Endothelial cell of umbilical vein (primary cell): ENCODE measurements at regions not wholly inside any gene's neighbourhood (a gene's known extent, or its start where the extent isn't known, plus 50 kb on each side); places are given as distances from the start of the nearest gene placed in this dataset.

Experiments used
- BruUV-seq: library from RNA; stranded (reverse); fragments of 400-500 nt; replicated peaks from 2 replicates; lab custom pipeline; 2021; lab: Mats Ljungman, UMichigan
- CTCF ChIA-PET: fragments of 300-600, 350-600 bp; sonication (Branson Sonifier 250); formaldehyde crosslinking; loops from one replicate; lab custom pipeline; 2021; ENCODE audit warnings: antibody characterized with exemption, inconsistent platforms; lab: Charles Lee
- POLR2A ChIA-PET: fragments of 300-600, 350-600 bp; sonication (Branson Sonifier 250); formaldehyde crosslinking; loops from one replicate; lab custom pipeline; 2021; ENCODE audit warnings: antibody characterized with exemption, inconsistent platforms; lab: Charles Lee
- DNase-seq: peaks from one replicate; pipeline ENCODE4 v3.0.0-alpha.2; 2011; ENCODE audit warnings: low read depth, low spot score
- FAIRE-seq: peaks from 2 replicates; lab custom pipeline; 2011; peaks lifted over from hg19 to GRCh38; lab: Jason Lieb, UNC
- H2AFZ ChIP-seq: 2 replicates; pipeline ENCODE4 v1.6.0; 2012; ENCODE audit warnings: low read depth, low read length, control low read depth, inconsistent platforms
- H3K27ac ChIP-seq: 2 replicates; pipeline ENCODE4 v1.5.1; 2011; ENCODE audit warnings: low read depth, mild to moderate bottlenecking, control low read depth, low read length, moderate library complexity; ENCODE audit not compliant: insufficient read depth
- H3K27me3 ChIP-seq, 2 experiments: 2 replicates each; pipeline versions ENCODE4 v1.6.0 to v1.6.1; 2011; ENCODE audit warnings: low read length in 2 of 2, mixed read lengths in 1 of 2; ENCODE audit not compliant: control insufficient read depth in 2 of 2, insufficient read depth in 2 of 2
- H3K36me3 ChIP-seq, 2 experiments: 2 replicates in 1 of 2; 3 replicates in 1 of 2; pipeline ENCODE4 v1.5.1; 2011; ENCODE audit warnings: low read length in 2 of 2, mild to moderate bottlenecking in 1 of 2, moderate library complexity in 1 of 2; ENCODE audit not compliant: control insufficient read depth in 2 of 2, insufficient read depth in 2 of 2; ENCODE audit errors: extremely low read depth in 1 of 2
- H3K4me1 ChIP-seq: 3 replicates; pipeline ENCODE4 v1.5.1; 2011; ENCODE audit warnings: mild to moderate bottlenecking, low read length; ENCODE audit not compliant: control insufficient read depth, insufficient read depth; ENCODE audit errors: extremely low read depth
- H3K4me2 ChIP-seq: 2 replicates; pipeline ENCODE4 v1.6.1; 2011; ENCODE audit warnings: low read length, control low read depth, mixed read lengths; ENCODE audit not compliant: insufficient read depth
- H3K4me3 ChIP-seq, 3 experiments: fragments of 200-600 bp in 1 of 3; sonication (generic), shearing (Covaris generic) in 1 of 3; replicated peaks in 1 of 3; 2 replicates each; pipeline ENCODE4 v1.5.1; 2011 to 2016; ENCODE audit warnings: control low read depth in 3 of 3, low read length in 3 of 3, mild to moderate bottlenecking in 2 of 3, inconsistent platforms in 1 of 3, low read depth in 1 of 3, moderate library complexity in 1 of 3; ENCODE audit not compliant: insufficient read depth in 1 of 3
- H3K79me2 ChIP-seq: 2 replicates; pipeline ENCODE4 v1.6.0; 2012; ENCODE audit warnings: low read length, inconsistent platforms; ENCODE audit not compliant: control insufficient read depth, insufficient read depth
- H3K9ac ChIP-seq: replicated peaks from 2 replicates; pipeline ENCODE3; 2011; ENCODE audit warnings: low read length, control low read depth; ENCODE audit not compliant: insufficient read depth; ENCODE audit errors: extremely low read depth
- H3K9me1 ChIP-seq: replicated peaks from 3 replicates; pipeline ENCODE4 v1.6.0; 2011; ENCODE audit warnings: mild to moderate bottlenecking, low read length; ENCODE audit not compliant: control insufficient read depth, insufficient read depth; ENCODE audit errors: extremely low read depth
- H3K9me3 ChIP-seq: replicated peaks from 2 replicates; pipeline ENCODE4 v1.5.1; 2012; ENCODE audit warnings: low read length, inconsistent platforms; ENCODE audit not compliant: control insufficient read depth, insufficient read depth
- H4K20me1 ChIP-seq: replicated peaks from 2 replicates; pipeline ENCODE3; 2011; ENCODE audit warnings: mild to moderate bottlenecking, low read length; ENCODE audit not compliant: control insufficient read depth, insufficient read depth; ENCODE audit errors: extremely low read depth
- CTCF ChIP-seq, 2 donors: IDR thresholded peaks; 1 replicate in 1 of 2; 2 replicates in 1 of 2; pipeline ENCODE4 v1.5.1; 2011; ENCODE audit warnings: low read length in 2 of 2, mild to moderate bottlenecking in 2 of 2, moderate library complexity in 2 of 2, control low read depth in 1 of 2, inconsistent platforms in 1 of 2, low read depth in 1 of 2; ENCODE audit not compliant: insufficient read depth in 1 of 2; ENCODE audit errors: extremely low read depth in 1 of 2
- EZH2 ChIP-seq: IDR thresholded peaks from 2 replicates; pipeline ENCODE4 v1.6.1; 2012; ENCODE audit warnings: borderline replicate concordance, low read depth, mild to moderate bottlenecking, moderate library complexity, low read length, inconsistent platforms; ENCODE audit not compliant: severe bottlenecking
- FOS ChIP-seq: IDR thresholded peaks from 2 replicates; pipeline ENCODE4 v1.6.1; 2011; ENCODE audit warnings: mild to moderate bottlenecking, low read length, moderate library complexity, borderline replicate concordance; ENCODE audit not compliant: insufficient read depth
- GATA2 ChIP-seq: IDR thresholded peaks from 2 replicates; pipeline ENCODE4 v1.7.0; 2011; ENCODE audit warnings: low read depth, mild to moderate bottlenecking, moderate library complexity, mixed read lengths, low read length; ENCODE audit not compliant: insufficient read length, insufficient read depth
- JUN ChIP-seq: IDR thresholded peaks from 2 replicates; pipeline ENCODE4 v1.6.1; 2011; ENCODE audit warnings: borderline replicate concordance, low read depth; ENCODE audit not compliant: insufficient read length, insufficient read depth
- MAX ChIP-seq: IDR thresholded peaks from 2 replicates; pipeline ENCODE4 v1.6.1; 2011; ENCODE audit not compliant: insufficient read depth, insufficient read length
- MYC ChIP-seq: IDR thresholded peaks from one replicate; pipeline ENCODE4 v1.6.1; 2011; ENCODE audit warnings: mild to moderate bottlenecking, low read depth, low read length
- POLR2A ChIP-seq: IDR thresholded peaks from 2 replicates; pipeline ENCODE4 v1.6.1; 2012; ENCODE audit warnings: low read depth, mild to moderate bottlenecking, control low read depth, low read length
- POLR2AphosphoS5 ChIP-seq: IDR thresholded peaks from 2 replicates; pipeline ENCODE4 v1.6.1; 2012; ENCODE audit warnings: low read depth, mild to moderate bottlenecking, control low read depth, low read length, moderate library complexity; ENCODE audit not compliant: insufficient read depth
- dilution Hi-C: fragments of 300-500 bp; cut with MboI; formaldehyde crosslinking; loops from one replicate; pipeline ENCODE4 v1.15.0; 2019; ENCODE audit warnings: low sequenced_read_pairs; ENCODE audit not compliant: extremely low pct_ligation_motif_present
- intact Hi-C: fragments of 100-400 bp; cut with micrococcal nuclease; formaldehyde crosslinking; loops from one replicate; pipeline ENCODE4 v1.10.0; 2022

GRCh38 chr18:68033466-68033865 is 516.9 kb upstream of the DSEL start:
- ChIA-PET POLR2A (no interaction called here), CTCF (interaction anchor here (1.4 kb wide), 1 partner anchor 12 kb away, joined by 4 read pairs; no protein-coding TSS in a partner anchor)
- DNase-seq = no peak
- no peak overlapping the region for H3K27ac ChIP-seq
- H3K4me3 ChIP-seq = no peak overlapping the region
- no peaks in the 10 kb centered on the region for H3K9me3 ChIP-seq
- H3K4me2 ChIP-seq = no peak overlapping the region
- BruUV-seq = no TSS peak
- H3K36me3 ChIP-seq = no peaks in the 10 kb centered on the region
- no peaks in the 10 kb centered on the region for H4K20me1 ChIP-seq
- H3K9ac ChIP-seq = no peak overlapping the region
- intact Hi-C loops = no loop called here
- dilution Hi-C loops = no loop called here
- H2AFZ ChIP-seq = no peak overlapping the region
- TF ChIP-seq CTCF (IDR thresholded peaks at IDR 0.05; ENCODE audit: extremely low read depth in 1 of 2, insufficient read depth in 1 of 2, low read depth in 1 of 2, low read length in 2 of 2) = no peak
- TF ChIP-seq FOS = no peak
- no peak for TF ChIP-seq EZH2
- no peak for TF ChIP-seq MAX
- no peak for TF ChIP-seq POLR2AphosphoS5
- no peak for TF ChIP-seq MYC
- no peak for TF ChIP-seq JUN
- no peak for TF ChIP-seq POLR2A
- no peak for TF ChIP-seq GATA2
- H3K9me1 ChIP-seq = no peaks in the 10 kb centered on the region
- no peak for FAIRE-seq
- H3K4me1 ChIP-seq = no peaks in the 10 kb centered on the region
- H3K27me3 ChIP-seq = no peaks in the 10 kb centered on the region
- H3K79me2 ChIP-seq = no peaks in the 10 kb centered on the region
